ENCODE measurements at regions not wholly inside any gene's neighbourhood (a gene's known extent, or its start where the extent isn't known, plus 50 kb on each side); places are given as distances from the start of the nearest gene placed in this dataset.

GRCh38 chr2:128577141-128577930 is 258.7 kb upstream of the HS6ST1 start:
- TF ChIP-seq RBBP5 (IDR thresholded peaks at IDR 0.05; ENCODE audit: borderline replicate concordance, insufficient read depth, low read length, poor library complexity, severe bottlenecking) (no peak), POLR2AphosphoS5 (IDR thresholded peaks at IDR 0.05; ENCODE audit: control insufficient read depth, insufficient read depth, low read depth, low read length) (no peak), POLR2A (conservative IDR thresholded peaks at IDR 0.05) (no peak), PRDM10 (IDR thresholded peaks at IDR 0.05; ENCODE audit: partially characterized antibody) (no peak), ELF4 (CRISPR knock-in tag; IDR thresholded peaks at IDR 0.05) (no peak), ZKSCAN8 (CRISPR knock-in tag; IDR thresholded peaks at IDR 0.05) (no peak), DIDO1 (tag; IDR thresholded peaks at IDR 0.05; ENCODE audit: low read depth) (no peak), FOS (IDR thresholded peaks at IDR 0.05; ENCODE audit: extremely low read depth, insufficient read length) (no peak)
